ENCODE measurements at regions not wholly inside any gene's neighbourhood (a gene's known extent, or its start where the extent isn't known, plus 50 kb on each side); places are given as distances from the start of the nearest gene placed in this dataset.

DNA sequence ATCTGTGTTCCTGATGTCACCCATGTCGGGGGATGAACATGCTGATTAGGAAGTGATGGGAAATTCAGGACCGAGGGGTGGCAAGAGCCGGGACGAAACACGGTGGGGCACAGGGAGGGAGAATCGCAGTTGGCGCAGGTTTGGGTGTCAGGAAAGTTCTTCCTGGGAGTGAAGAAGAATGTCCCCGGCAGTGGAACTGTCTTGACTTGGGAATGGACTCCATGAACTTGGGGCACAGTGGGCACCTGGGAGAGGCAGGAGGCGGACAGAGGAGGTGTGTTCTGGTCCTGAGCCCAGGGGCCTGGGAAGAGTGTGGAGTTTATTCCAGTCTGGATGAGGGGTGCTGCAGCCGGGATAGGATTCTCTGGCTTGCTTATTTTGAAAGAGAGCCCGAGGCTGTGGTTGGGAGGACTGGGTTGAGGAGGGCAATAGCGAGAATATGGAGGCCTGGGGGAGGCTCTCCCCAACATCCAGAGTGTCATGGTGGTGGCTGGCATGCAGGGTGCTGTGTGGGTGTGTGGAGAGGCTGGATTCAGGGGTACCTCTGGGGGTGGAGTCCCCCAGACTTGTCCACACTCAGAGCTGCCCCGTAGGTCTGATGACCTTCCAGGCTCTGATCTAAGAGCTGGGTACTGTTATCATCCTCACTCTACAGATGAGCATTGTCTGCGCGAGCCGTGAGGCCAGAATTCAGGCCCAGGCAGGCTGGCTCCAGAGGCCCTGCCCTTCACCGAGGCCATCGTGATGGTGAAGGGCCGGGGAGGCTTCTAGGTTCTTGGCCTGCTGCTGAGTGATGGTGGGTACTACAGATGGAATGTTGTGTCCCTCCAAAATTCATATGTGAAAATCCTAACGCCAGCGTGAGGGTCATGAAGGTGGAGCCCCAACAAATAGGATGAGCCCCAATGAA, 274.5 kb upstream of the C1orf174 start:
- no peak for DNase-seq (ENCODE audit: low read depth, low spot score)
- ATAC-seq = no peak
- TF ChIP-seq SIN3A (IDR thresholded peaks at IDR 0.05; ENCODE audit: borderline replicate concordance, insufficient read depth, low read depth, low read length) = no peak
- TF ChIP-seq TCF7L2 (IDR thresholded peaks at IDR 0.05; ENCODE audit: low read depth, low read length) = no peak
- TF ChIP-seq, protein P1, sequence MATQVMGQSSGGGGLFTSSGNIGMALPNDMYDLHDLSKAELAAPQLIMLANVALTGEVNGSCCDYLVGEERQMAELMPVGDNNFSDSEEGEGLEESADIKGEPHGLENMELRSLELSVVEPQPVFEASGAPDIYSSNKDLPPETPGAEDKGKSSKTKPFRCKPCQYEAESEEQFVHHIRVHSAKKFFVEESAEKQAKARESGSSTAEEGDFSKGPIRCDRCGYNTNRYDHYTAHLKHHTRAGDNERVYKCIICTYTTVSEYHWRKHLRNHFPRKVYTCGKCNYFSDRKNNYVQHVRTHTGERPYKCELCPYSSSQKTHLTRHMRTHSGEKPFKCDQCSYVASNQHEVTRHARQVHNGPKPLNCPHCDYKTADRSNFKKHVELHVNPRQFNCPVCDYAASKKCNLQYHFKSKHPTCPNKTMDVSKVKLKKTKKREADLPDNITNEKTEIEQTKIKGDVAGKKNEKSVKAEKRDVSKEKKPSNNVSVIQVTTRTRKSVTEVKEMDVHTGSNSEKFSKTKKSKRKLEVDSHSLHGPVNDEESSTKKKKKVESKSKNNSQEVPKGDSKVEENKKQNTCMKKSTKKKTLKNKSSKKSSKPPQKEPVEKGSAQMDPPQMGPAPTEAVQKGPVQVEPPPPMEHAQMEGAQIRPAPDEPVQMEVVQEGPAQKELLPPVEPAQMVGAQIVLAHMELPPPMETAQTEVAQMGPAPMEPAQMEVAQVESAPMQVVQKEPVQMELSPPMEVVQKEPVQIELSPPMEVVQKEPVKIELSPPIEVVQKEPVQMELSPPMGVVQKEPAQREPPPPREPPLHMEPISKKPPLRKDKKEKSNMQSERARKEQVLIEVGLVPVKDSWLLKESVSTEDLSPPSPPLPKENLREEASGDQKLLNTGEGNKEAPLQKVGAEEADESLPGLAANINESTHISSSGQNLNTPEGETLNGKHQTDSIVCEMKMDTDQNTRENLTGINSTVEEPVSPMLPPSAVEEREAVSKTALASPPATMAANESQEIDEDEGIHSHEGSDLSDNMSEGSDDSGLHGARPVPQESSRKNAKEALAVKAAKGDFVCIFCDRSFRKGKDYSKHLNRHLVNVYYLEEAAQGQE (IDR thresholded peaks at IDR 0.05; ENCODE audit: insufficient read depth in 1 of 2, low read depth in 2 of 2, low read length in 1 of 2) = no peak
- TF ChIP-seq POLR2AphosphoS5 (IDR thresholded peaks at IDR 0.05; ENCODE audit: low read depth, low read length) = no peak
- TF ChIP-seq, protein P2, sequence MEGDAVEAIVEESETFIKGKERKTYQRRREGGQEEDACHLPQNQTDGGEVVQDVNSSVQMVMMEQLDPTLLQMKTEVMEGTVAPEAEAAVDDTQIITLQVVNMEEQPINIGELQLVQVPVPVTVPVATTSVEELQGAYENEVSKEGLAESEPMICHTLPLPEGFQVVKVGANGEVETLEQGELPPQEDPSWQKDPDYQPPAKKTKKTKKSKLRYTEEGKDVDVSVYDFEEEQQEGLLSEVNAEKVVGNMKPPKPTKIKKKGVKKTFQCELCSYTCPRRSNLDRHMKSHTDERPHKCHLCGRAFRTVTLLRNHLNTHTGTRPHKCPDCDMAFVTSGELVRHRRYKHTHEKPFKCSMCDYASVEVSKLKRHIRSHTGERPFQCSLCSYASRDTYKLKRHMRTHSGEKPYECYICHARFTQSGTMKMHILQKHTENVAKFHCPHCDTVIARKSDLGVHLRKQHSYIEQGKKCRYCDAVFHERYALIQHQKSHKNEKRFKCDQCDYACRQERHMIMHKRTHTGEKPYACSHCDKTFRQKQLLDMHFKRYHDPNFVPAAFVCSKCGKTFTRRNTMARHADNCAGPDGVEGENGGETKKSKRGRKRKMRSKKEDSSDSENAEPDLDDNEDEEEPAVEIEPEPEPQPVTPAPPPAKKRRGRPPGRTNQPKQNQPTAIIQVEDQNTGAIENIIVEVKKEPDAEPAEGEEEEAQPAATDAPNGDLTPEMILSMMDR (IDR thresholded peaks at IDR 0.05) = no peak
- intact Hi-C loops (cut with micrococcal nuclease; ENCODE audit: unreplicated experiment) (no loop called here), in situ Hi-C loops (cut with HindIII; ENCODE audit: low pct_unique_long_range_greater_than_20kb, low sequenced_read_pairs) (no loop called here)
- no TSS peak for BruUV-seq (replicated peaks)
- Histone ChIP-seq H3K4me1 (ENCODE audit: control insufficient read depth, insufficient read depth, low read length) (no peaks in the 10 kb centered on the region), H3K27me3 (ENCODE audit: control insufficient read depth, insufficient read depth, low read length) (no peaks in the 10 kb centered on the region; the same call in 1 of the 2 replicates), H3K4me3 (ENCODE audit: low read depth in 2 of 2, low read length in 2 of 2) (no peak overlapping the region), H3K9me3 (ENCODE audit: control insufficient read depth, insufficient read depth, low read depth, low read length) (no peaks in the 10 kb centered on the region), H3K36me3 (ENCODE audit: control insufficient read depth, insufficient read depth, low read length) (no peaks in the 10 kb centered on the region), H3K27ac (ENCODE audit: low read length) (no peak overlapping the region)
- ChIA-PET CTCF (no interaction called here), POLR2A (no interaction called here)

DNA sequence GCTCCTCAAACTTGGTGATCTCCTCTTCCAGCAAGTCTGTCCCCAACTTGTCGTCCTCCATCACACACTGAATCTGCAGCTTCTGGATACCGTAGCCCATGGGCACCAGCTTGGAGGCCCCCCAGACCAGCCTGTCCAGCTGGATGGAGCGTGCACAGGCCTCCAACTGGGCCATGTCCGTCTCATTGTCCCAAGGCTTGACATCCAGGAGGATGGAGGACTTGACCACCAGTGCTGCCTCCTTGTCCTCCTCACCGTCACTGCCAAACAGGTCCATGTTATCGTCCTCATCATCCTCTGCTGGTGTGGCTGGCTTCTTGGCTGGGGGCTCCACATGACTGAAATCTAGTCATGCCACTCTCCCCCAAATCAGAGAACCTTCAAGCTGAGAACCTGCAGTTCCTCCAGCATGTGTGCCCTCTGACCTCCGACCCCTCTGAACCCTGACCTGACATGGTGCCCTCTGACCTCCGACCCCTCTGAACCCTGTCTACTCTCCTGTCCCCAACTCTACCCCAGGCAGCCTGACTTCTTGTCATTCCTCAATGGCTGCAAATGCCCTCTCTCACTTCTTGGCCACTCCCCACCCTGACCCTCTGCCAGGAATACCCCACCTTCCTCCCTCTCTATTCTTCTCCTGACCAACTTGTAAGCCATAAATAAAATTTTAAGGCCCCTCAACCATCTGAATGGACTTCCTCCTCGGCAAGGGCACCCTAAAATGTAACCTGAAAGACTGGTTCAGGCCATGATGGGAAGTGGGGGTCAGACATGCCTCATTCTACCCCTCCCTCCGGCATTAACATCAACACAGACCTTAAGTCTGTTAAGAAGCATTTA, 275.7 kb upstream of the C1orf174 start:
- DNase-seq (ENCODE audit: low read depth, low spot score) (no peak), ATAC-seq (no peak)
- no peaks in the 10 kb centered on the region for H3K4me1 ChIP-seq (ENCODE audit: control insufficient read depth, insufficient read depth, low read length)
- no peak overlapping the region for H3K4me3 ChIP-seq (ENCODE audit: low read depth in 2 of 2, low read length in 2 of 2)
- intact Hi-C loops (cut with micrococcal nuclease; ENCODE audit: unreplicated experiment) (no loop called here), in situ Hi-C loops (cut with HindIII; ENCODE audit: low pct_unique_long_range_greater_than_20kb, low sequenced_read_pairs) (no loop called here)
- no peaks in the 10 kb centered on the region for H3K36me3 ChIP-seq (ENCODE audit: control insufficient read depth, insufficient read depth, low read length)
- no peaks in the 10 kb centered on the region; the same call in 1 of the 2 replicates for H3K27me3 ChIP-seq (ENCODE audit: control insufficient read depth, insufficient read depth, low read length)
- ChIA-PET POLR2A (no interaction called here), CTCF (no interaction called here)
- BruUV-seq (replicated peaks) = no TSS peak
- no peak overlapping the region for H3K27ac ChIP-seq (ENCODE audit: low read length)
- H3K9me3 ChIP-seq (ENCODE audit: control insufficient read depth, insufficient read depth, low read depth, low read length) = no peaks in the 10 kb centered on the region
- no peak for TF ChIP-seq TCF7L2 (IDR thresholded peaks at IDR 0.05; ENCODE audit: low read depth, low read length)
- no peak for TF ChIP-seq POLR2AphosphoS5 (IDR thresholded peaks at IDR 0.05; ENCODE audit: low read depth, low read length)
- TF ChIP-seq, protein P1 (IDR thresholded peaks at IDR 0.05; ENCODE audit: insufficient read depth in 1 of 2, low read depth in 2 of 2, low read length in 1 of 2) = no peak
- TF ChIP-seq SIN3A (IDR thresholded peaks at IDR 0.05; ENCODE audit: borderline replicate concordance, insufficient read depth, low read depth, low read length) = no peak
- TF ChIP-seq, protein P2 (IDR thresholded peaks at IDR 0.05) = no peak

All from Panc1 (cell line).